GM23248 (cell line): ENCODE measurements at regions not wholly inside any gene's neighbourhood (a gene's known extent, or its start where the extent isn't known, plus 50 kb on each side); places are given as distances from the start of the nearest gene placed in this dataset.

Source experiments
- EZH2 ChIP-seq: fragments of 200-600 bp; sonication (generic); IDR thresholded peaks from 2 replicates; pipeline ENCODE4 v1.6.1; 2018; ENCODE audit warnings: antibody characterized with exemption, mild to moderate bottlenecking; ENCODE audit not compliant: insufficient read depth, poor library complexity, severe bottlenecking
- EZH2phosphoT487 ChIP-seq: fragments of 200-600 bp; sonication (generic); IDR thresholded peaks from 2 replicates; pipeline ENCODE4 v1.6.1; 2018; ENCODE audit warnings: antibody characterized with exemption, moderate library complexity, mild to moderate bottlenecking, low read depth; ENCODE audit not compliant: insufficient read depth

- TF ChIP-seq EZH2, result no peak
- no peak for TF ChIP-seq EZH2phosphoT487
These were observed 243.9 kb upstream of the SLC30A5 start for GRCh38 chr5:68849906-68850305.
